Activated naive CD4-positive, alpha-beta T cell (primary cell): ENCODE measurements at regions not wholly inside any gene's neighbourhood (a gene's known extent, or its start where the extent isn't known, plus 50 kb on each side); places are given as distances from the start of the nearest gene placed in this dataset.
"Not testable (repeated sequence)": the region's sequence is repeated elsewhere in the genome, so short reads cannot be mapped to it uniquely, and the experiment has no call there.

Experiments used
- DNase-seq, 4 experiments: peaks; one replicate each; lab custom pipeline; 2025; lab: John Stamatoyannopoulos, UW

DNA sequence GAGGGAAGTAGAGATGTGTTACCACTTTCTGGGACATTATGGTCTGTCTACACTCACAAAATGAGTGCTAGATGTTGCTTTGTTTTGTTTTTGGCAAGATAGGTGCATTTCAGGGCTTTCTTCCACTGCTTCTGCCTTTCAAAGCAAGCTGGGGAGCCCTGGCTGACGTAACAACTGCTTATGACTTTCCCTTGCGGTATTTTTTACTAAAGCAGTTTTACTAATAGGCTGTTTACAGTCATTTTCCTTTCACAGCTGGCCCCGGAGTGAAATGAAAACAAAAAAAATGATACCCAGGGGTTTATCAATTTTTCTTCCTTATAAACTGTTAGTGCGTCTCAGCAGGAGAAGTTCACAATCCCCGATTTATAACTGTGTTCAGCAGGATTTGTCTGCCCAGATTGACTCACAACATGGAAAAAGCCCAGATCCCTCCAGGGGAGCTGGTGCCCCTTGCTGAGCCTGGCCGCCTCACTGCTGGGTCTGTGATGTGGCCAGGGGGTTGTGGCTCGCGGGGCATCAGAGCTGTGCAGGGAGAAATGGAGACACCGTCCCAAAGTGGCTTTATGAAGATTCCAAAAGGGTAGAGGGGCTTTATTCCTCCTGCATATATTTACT lies 184.4 kb upstream of the HS3ST3A1 start:
- DNase-seq: no peak

DNA sequence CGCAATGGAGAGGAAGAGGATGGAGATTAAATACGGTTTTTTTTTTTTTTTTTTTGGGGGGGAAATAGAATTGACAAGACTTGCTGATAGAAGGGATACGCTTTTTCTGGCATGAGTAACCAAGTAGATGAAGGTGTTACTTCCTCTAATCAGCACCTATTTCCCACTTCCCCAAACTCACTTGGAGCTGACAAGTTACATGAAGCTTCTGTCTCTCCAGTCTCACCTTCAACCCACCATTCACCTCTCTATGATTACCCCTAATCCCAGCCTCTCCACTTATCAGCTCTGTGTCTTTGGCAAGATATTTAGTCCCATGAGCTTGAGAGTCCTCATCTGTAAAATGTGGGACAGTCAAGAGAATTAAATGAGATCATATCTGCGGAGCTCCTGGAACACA lies 185.9 kb upstream of the HS3ST3A1 start:
- DNase-seq: no peak

DNA sequence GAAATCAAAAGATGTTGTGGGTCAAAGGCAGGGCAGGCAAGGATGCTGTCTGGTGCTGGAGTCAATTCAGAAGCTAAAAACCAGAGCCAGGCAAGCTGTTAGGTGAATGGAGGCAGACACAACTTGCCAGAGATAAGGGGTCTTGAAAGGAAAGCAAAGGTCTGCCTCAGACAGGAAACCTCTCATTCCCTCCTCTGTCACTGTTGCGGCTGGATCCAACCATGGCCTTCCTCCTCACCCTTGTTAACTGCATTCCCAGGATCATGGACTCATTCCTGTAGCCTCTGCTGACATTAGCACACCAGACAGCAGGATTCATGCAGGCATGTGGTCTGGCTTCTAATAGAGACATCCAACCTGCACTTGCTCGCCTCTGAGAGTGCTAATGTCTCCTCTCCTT lies 186.7 kb upstream of the HS3ST3A1 start:
- DNase-seq: no peak

- no peak for DNase-seq
These were observed 190.6 kb upstream of the HS3ST3A1 start for GRCh38 chr17:13792314-13792713.

GRCh38 chr17:13793951-13794350 lies 192.2 kb upstream of the HS3ST3A1 start:
- no peak for DNase-seq

- no peak for DNase-seq
These were observed 196.1 kb upstream of the HS3ST3A1 start for GRCh38 chr17:13797863-13798262.

DNA sequence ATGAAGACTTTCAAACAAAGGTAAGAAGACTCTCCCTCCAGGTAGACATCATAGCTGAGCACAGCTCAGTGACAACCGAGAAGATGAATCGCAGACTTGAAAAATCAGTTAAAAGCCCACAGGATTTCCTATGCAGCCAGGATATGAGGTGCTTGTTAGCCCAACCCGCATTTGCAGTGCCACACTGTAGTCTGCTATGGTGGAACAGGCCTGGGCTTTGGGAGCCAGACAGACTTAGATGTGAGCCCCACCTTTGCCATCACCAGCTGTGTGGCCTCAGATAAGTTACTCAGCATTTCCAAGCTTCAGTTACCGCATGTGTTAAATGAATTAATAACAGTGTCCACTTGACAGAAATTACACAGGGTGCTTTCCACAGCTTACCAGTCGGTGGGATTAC lies 204.4 kb upstream of the HS3ST3A1 start:
- DNase-seq: no peak

DNA sequence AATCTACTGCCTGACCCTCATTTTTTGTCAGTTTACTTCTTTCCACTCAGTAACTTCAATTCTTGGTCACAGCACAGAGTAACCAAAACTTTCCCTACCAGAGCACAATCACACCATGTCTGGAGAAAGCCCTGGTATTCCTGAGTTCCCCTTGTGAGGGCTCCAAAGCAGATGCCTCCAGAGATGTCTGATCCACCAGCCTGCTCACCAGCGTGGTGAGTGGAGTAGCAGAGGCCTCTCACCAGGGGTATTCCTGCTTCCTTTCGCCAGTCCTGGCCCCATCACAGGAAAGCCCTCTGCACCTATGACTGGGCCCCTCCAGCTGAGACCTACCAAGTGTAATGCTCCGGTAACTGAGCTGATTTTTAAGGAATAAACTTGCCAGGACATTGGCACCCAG lies 205.4 kb upstream of the HS3ST3A1 start:
- no peak for DNase-seq

DNA sequence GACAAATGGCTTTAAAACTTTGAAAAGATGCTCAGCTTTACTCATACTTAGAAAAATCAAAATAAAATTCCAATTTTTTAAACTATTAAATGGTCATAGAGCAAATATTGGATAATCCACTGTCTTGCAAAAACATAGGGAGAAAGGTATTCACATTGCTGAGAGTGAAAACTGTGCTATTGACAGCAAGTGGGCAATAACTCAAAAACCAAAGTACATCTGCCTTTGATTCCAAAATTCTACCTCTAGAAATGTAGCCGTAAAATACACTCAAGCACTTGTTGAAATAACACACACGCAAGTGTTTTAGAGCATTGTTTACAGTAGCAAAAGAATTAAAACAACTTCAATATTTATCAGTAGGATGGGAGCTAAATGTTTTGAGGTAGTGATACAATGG lies 210.6 kb upstream of the HS3ST3A1 start:
- no peak for DNase-seq

- DNase-seq: no peak
These were observed 211.9 kb upstream of the HS3ST3A1 start for GRCh38 chr17:13813347-13814240.

DNA sequence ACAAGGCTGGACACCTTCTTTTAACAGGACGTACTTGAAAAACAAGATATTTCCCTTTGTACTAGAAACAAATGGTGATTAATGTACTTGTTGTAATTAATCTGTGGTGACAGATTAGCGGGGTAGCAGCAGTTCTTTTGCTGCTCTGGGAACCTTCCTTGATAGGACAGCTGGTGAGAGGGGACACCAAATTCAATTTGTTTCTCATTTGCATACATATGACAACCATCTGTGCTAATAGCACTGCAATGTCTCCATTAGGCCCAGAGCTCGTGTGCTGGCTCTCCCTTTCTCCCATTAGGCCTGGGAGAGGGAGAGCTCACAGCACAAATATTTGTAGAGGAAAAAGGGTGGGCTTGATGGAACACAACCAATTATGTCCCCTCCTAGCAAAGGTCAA lies 221.0 kb upstream of the HS3ST3A1 start:
- DNase-seq: no peak

GRCh38 chr17:13825526-13826040 lies 223.9 kb upstream of the HS3ST3A1 start:
- no peak for DNase-seq

DNA sequence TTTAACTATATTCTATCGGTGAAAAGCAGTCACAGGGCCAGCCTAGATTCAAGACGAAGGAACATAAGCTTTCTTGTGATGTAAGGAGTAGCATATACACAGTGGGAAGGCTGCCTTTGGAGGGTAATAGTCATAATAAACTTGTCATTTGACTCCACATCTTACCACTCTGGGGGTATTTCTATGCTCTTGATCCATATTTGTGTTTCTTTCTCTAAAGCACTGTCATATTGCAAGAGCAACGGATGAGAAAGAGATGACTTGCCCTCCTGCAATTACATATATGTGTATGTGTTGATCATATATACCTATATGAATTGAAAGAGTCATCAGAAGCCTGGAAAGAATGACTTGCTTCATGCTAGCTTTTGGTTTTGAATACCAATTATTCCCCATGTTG lies 225.4 kb upstream of the HS3ST3A1 start:
- no peak for DNase-seq

DNA sequence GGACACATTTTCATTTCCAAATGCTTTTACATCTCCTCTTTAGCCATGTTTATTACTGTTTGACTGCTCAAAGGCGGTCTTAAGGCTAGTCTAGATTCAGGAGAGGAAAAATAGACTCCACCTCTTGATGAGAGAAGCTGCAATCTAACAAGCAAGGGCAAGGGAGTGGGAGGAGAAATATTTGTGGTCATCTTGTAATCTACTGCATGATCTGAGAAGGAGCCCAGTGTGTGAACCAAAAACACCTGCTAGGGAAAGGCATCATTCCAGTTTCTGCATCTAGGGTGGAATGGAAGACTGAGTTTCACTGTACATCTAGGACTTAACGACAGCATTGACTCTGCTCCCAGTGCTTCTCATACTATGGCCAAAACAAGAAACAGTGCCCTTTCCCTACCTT lies 232.2 kb upstream of the HS3ST3A1 start:
- no peak for DNase-seq

DNA sequence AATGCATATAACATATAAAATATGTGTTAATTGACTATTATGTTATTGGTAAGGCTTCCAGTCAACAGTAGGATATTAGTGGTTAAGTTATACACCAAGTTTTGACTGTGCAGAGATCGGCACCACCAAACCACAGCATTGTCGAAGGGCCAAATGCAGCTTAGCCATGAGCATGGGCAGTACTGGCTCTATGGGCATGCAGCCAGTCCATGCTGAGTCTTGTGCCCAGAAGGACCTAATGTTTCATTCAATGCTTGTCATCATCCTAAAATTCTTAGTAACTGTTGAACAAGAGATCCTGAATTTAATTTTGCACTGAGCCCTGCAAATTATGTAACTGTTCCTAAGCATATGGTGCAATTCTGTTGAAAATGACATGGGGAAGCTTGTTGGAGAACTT lies 233.4 kb upstream of the HS3ST3A1 start:
- no peak for DNase-seq

GRCh38 chr17:13837417-13837816 lies 231.9 kb upstream of the COX10 start:
- DNase-seq: no peak

DNA sequence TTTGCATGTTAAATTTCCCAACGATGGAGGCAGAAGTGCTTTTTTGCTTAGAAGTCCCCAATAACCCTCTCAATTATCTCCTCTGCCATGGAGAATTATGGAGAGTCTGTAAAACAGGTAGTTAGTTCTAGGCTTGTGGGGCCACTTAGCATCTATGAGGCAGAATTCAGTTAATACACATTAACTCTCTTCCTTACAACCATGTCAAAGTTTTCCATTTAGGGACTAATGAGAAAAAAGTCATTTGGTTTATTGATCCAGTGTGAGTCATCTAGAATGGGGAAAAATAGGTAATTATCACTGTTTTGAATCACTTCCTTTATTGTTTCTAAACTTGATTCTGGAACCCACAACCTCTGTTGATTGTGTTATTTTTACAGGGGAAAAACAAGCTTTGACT lies 229.1 kb upstream of the COX10 start:
- no peak for DNase-seq

- no peak for DNase-seq
These were observed 225.3 kb upstream of the COX10 start for GRCh38 chr17:13843862-13844635.

GRCh38 chr17:13851889-13852288 lies 217.4 kb upstream of the COX10 start:
- DNase-seq: no peak

- DNase-seq: not testable (repeated sequence)
These were observed 213.6 kb upstream of the COX10 start for GRCh38 chr17:13855730-13856129.

DNA sequence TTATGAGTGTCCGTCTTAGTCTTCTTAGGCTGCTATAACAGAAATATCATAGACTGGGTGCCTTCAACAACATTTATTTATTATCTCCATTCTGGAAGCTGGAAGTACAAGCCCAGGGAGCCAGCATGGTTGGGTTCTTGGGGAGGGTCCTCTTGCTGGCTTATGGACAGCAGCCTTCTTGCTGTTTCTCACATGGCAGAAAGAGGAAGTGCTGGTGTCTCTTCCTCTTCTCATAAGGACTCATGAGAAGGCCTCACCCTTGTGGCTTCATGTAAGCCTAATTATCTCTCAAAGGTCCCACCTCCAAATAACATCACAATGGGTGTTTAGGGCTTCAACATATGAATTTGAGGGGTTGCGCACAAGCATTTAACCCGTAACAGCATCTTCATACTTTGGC lies 207.0 kb upstream of the COX10 start:
- DNase-seq: no peak

GRCh38 chr17:13863436-13863835 lies 205.9 kb upstream of the COX10 start:
- no peak for DNase-seq

- no peak for DNase-seq
These were observed 204.8 kb upstream of the COX10 start for GRCh38 chr17:13864521-13864920.
